ENCODE measurements at regions not wholly inside any gene's neighbourhood (a gene's known extent, or its start where the extent isn't known, plus 50 kb on each side); places are given as distances from the start of the nearest gene placed in this dataset.

DNA sequence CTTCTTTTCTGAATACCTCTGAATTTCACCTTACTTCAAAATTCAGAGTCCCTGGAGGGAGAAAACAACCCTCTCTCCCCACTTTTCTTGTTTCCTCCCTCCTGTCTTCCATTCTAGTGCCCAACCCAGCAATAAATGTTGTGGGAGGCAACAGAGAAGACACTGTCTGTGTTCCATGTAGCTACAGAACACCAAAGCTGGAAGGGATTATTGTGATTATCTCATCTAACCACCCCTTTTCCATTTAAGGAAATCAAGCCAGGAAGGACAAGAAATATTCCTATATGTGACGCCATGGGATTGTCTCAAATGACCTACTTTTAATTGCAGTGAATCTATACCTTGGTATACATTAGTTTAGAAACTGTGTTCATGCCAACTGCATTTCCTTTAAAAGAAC, 476.6 kb upstream of the TNC start (continued):
- TF ChIP-seq UBTF (CRISPR knock-in tag; IDR thresholded peaks at IDR 0.05) (no peak), RORA (CRISPR knock-in tag; IDR thresholded peaks at IDR 0.05) (no peak), ZNF678 (CRISPR knock-in tag; IDR thresholded peaks at IDR 0.05) (no peak), IRF2 (CRISPR knock-in tag; IDR thresholded peaks at IDR 0.05) (no peak), ZNF672 (CRISPR knock-in tag; IDR thresholded peaks at IDR 0.05) (no peak), CEBPZ (IDR thresholded peaks at IDR 0.05; ENCODE audit: low read length) (no peak), MTA1 (CRISPR knock-in tag; IDR thresholded peaks at IDR 0.05; ENCODE audit: borderline replicate concordance) (no peak), ZNF263 (CRISPR knock-in tag; IDR thresholded peaks at IDR 0.05) (no peak)
